H1 (cell line): ENCODE measurements at regions not wholly inside any gene's neighbourhood (a gene's known extent, or its start where the extent isn't known, plus 50 kb on each side); places are given as distances from the start of the nearest gene placed in this dataset.
A peak's percentile ranks its signal among the peaks of the same experiment; 100 is the strongest.

Experiments used
- CTCF ChIA-PET: fragments of 300-600 bp; sonication (Branson Sonifier 250); formaldehyde crosslinking; loops from one replicate; lab custom pipeline; 2021; ENCODE audit not compliant: partially characterized antibody; lab: Charles Lee
- POLR2A ChIA-PET: fragments of 300-600 bp; sonication (Branson Sonifier 250); formaldehyde crosslinking; loops from one replicate; lab custom pipeline; 2021; ENCODE audit warnings: inconsistent platforms; ENCODE audit not compliant: partially characterized antibody; lab: Charles Lee
- DNase-seq, 2 experiments: peaks; one replicate each; pipeline versions ENCODE4 v3.0.0 to v3.0.0-alpha.2; 2010 to 2022; ENCODE audit warnings: low spot score in 2 of 2, low read depth in 1 of 2, mixed read lengths in 1 of 2
- FAIRE-seq: peaks from 2 replicates; lab custom pipeline; 2011; peaks lifted over from hg19 to GRCh38; lab: Jason Lieb, UNC
- H2AFZ ChIP-seq: 2 replicates; pipeline ENCODE4 v1.8.1; 2012; ENCODE audit warnings: low read length, inconsistent platforms
- H2AK5ac ChIP-seq: 2 replicates; pipeline ENCODE4 v1.6.1; 2013; ENCODE audit warnings: low read depth, low read length
- H2BK120ac ChIP-seq: replicated peaks from 2 replicates; pipeline ENCODE3; 2013; ENCODE audit warnings: low read depth, low read length, inconsistent platforms
- H2BK12ac ChIP-seq: 2 replicates; pipeline ENCODE4 v1.6.1; 2013; ENCODE audit warnings: low read depth, low read length
- H2BK15ac ChIP-seq: 2 replicates; pipeline ENCODE4 v1.6.1; 2013; ENCODE audit warnings: low read length
- H2BK20ac ChIP-seq: 2 replicates; pipeline ENCODE4 v1.6.1; 2013; ENCODE audit warnings: low read length
- H2BK5ac ChIP-seq: 2 replicates; pipeline ENCODE4 v1.6.1; 2013; ENCODE audit warnings: low read depth, low read length
- H3K14ac ChIP-seq: 2 replicates; pipeline ENCODE4 v1.6.1; 2013; ENCODE audit warnings: inconsistent platforms; ENCODE audit not compliant: insufficient read length
- H3K18ac ChIP-seq: 2 replicates; pipeline ENCODE4 v1.6.1; 2013; ENCODE audit warnings: low read length; ENCODE audit errors: extremely low read depth
- H3K23ac ChIP-seq: 2 replicates; pipeline ENCODE4 v1.6.1; 2013; ENCODE audit warnings: inconsistent platforms; ENCODE audit not compliant: insufficient read length
- H3K23me2 ChIP-seq: 2 replicates; pipeline ENCODE4 v1.6.1; 2013; ENCODE audit warnings: low read depth, low read length
- H3K27ac ChIP-seq: 2 replicates; pipeline ENCODE4 v1.6.1; 2011; ENCODE audit warnings: low read depth, low read length, inconsistent platforms
- H3K27me3 ChIP-seq, 4 experiments: replicated peaks in 1 of 4; 1 replicate in 1 of 4; 2 replicates in 3 of 4; pipeline versions ENCODE4 v1.6.1 to v1.8.1; 2011 to 2013; ENCODE audit warnings: low read length in 3 of 4, mild to moderate bottlenecking in 3 of 4, inconsistent platforms in 2 of 4, mixed read lengths in 2 of 4, moderate library complexity in 1 of 4; ENCODE audit not compliant: control insufficient read depth in 3 of 4, insufficient read depth in 3 of 4; ENCODE audit errors: extremely low read depth in 1 of 4
- H3K36me3 ChIP-seq, 4 experiments: 2 replicates each; pipeline versions ENCODE4 v1.6.1 to v1.8.1; 2011 to 2013; ENCODE audit warnings: mild to moderate bottlenecking in 4 of 4, low read length in 3 of 4, moderate library complexity in 2 of 4, control low read depth in 1 of 4, inconsistent platforms in 1 of 4; ENCODE audit not compliant: insufficient read depth in 4 of 4, control insufficient read depth in 2 of 4
- H3K4ac ChIP-seq: replicated peaks from 2 replicates; pipeline ENCODE3; 2013; ENCODE audit warnings: low read length, low read depth, mixed read lengths, inconsistent platforms; ENCODE audit not compliant: insufficient read length
- H3K4me1 ChIP-seq, 4 experiments: replicated peaks in 1 of 4; 1 replicate in 1 of 4; 2 replicates in 3 of 4; pipeline versions ENCODE4 v1.6.1 to v1.8.1; 2011 to 2013; ENCODE audit warnings: low read length in 3 of 4, inconsistent platforms in 2 of 4, mixed read lengths in 1 of 4; ENCODE audit not compliant: insufficient read depth in 4 of 4, control insufficient read depth in 3 of 4
- H3K4me2 ChIP-seq, 2 experiments: 2 replicates each; pipeline versions ENCODE4 v1.6.1 to v1.8.1; 2011 to 2013; ENCODE audit warnings: low read depth in 2 of 2, low read length in 2 of 2, control low read depth in 1 of 2, inconsistent platforms in 1 of 2, mild to moderate bottlenecking in 1 of 2; ENCODE audit not compliant: insufficient read depth in 1 of 2
- H3K4me3 ChIP-seq, 4 experiments: fragments of 200-600, 300-600 bp in 1 of 4; sonication (generic), shearing (Covaris generic), sonication (Bioruptor Twin) in 1 of 4; 2 replicates each; pipeline versions ENCODE4 v1.5.1 to v1.8.1; 2011 to 2016; ENCODE audit warnings: low read length in 4 of 4, low read depth in 3 of 4, control low read depth in 2 of 4, inconsistent platforms in 2 of 4, mild to moderate bottlenecking in 2 of 4, mixed read lengths in 1 of 4, moderate library complexity in 1 of 4; ENCODE audit not compliant: insufficient read depth in 2 of 4; ENCODE audit errors: extremely low read depth in 1 of 4
- H3K56ac ChIP-seq: replicated peaks from 2 replicates; pipeline ENCODE3; 2013; ENCODE audit warnings: low read depth, mild to moderate bottlenecking, mixed read lengths, low read length, inconsistent platforms; ENCODE audit not compliant: insufficient read length
- H3K79me1 ChIP-seq: 2 replicates; pipeline ENCODE4 v1.6.1; 2013; ENCODE audit warnings: low read depth, low read length, control low read depth
- H3K79me2 ChIP-seq, 2 experiments: 2 replicates each; pipeline versions ENCODE4 v1.6.1 to v1.8.1; 2012 to 2013; ENCODE audit warnings: low read length in 2 of 2, mild to moderate bottlenecking in 2 of 2, inconsistent platforms in 1 of 2; ENCODE audit not compliant: insufficient read depth in 2 of 2, control insufficient read depth in 1 of 2
- H3K9ac ChIP-seq, 4 experiments: replicated peaks in 1 of 4; 1 replicate in 1 of 4; 2 replicates in 3 of 4; pipeline versions ENCODE4 v1.6.1 to v1.8.1; 2011 to 2013; ENCODE audit warnings: low read depth in 3 of 4, low read length in 3 of 4, control low read depth in 2 of 4, mild to moderate bottlenecking in 2 of 4, moderate library complexity in 2 of 4, inconsistent platforms in 1 of 4; ENCODE audit errors: extremely low read depth in 1 of 4
- H3K9me3 ChIP-seq, 2 experiments: 2 replicates each; pipeline versions ENCODE4 v1.6.1 to v1.8.1; 2012 to 2013; ENCODE audit warnings: mild to moderate bottlenecking in 2 of 2, moderate library complexity in 2 of 2, control low read depth in 1 of 2, inconsistent platforms in 1 of 2, low read depth in 1 of 2, low read length in 1 of 2, mixed read lengths in 1 of 2; ENCODE audit not compliant: insufficient read depth in 2 of 2
- H4K20me1 ChIP-seq, 2 experiments: replicated peaks in 1 of 2; 2 replicates each; pipeline versions ENCODE3 to v1.8.1; 2011 to 2013; ENCODE audit warnings: inconsistent platforms in 2 of 2, low read length in 2 of 2, mild to moderate bottlenecking in 1 of 2; ENCODE audit not compliant: insufficient read depth in 2 of 2, control insufficient read depth in 1 of 2
- H4K5ac ChIP-seq: 2 replicates; pipeline ENCODE4 v1.6.1; 2013; ENCODE audit warnings: low read length, low read depth, mixed read lengths, inconsistent platforms; ENCODE audit not compliant: insufficient read length
- H4K8ac ChIP-seq: 2 replicates; pipeline ENCODE4 v1.8.0; 2013; ENCODE audit warnings: mild to moderate bottlenecking, moderate library complexity, low read length, inconsistent platforms; ENCODE audit not compliant: insufficient read depth; ENCODE audit errors: extremely low read depth
- H4K91ac ChIP-seq: replicated peaks from 2 replicates; pipeline ENCODE3; 2013; ENCODE audit warnings: low read length, mixed read lengths, inconsistent platforms; ENCODE audit not compliant: insufficient read length
- CTCF ChIP-seq, 3 experiments: IDR thresholded peaks; 1 replicate in 2 of 3; 2 replicates in 1 of 3; pipeline versions ENCODE4 v1.5.1 to v1.6.1; 2011; ENCODE audit warnings: low read length in 3 of 3, mild to moderate bottlenecking in 3 of 3, inconsistent platforms in 2 of 3, low read depth in 1 of 3, moderate library complexity in 1 of 3; ENCODE audit not compliant: insufficient read depth in 1 of 3; ENCODE audit errors: control extremely low read depth in 1 of 3
- FOSL1 ChIP-seq: IDR thresholded peaks from 2 replicates; pipeline ENCODE4 v1.6.1; 2011; ENCODE audit warnings: mild to moderate bottlenecking, low read depth, low read length, moderate library complexity; ENCODE audit not compliant: insufficient read depth
- RAD21 ChIP-seq, 2 experiments: IDR thresholded peaks in 1 of 2; conservative IDR thresholded peaks in 1 of 2; 2 replicates each; pipeline ENCODE4 v1.6.1; 2011; ENCODE audit warnings: low read depth in 2 of 2, low read length in 2 of 2, improper control_type of control experiment in 1 of 2, inconsistent platforms in 1 of 2, mild to moderate bottlenecking in 1 of 2, moderate library complexity in 1 of 2
- WGBS, 2 experiments: shearing (Covaris generic) in 1 of 2; methylation state at CpG; one replicate each; pipeline versions ENCODE4 v1.1.6 to v1.1.7; 2013 to 2015; ENCODE audit warnings: low lambda C conversion rate in 2 of 2, mixed read lengths in 2 of 2, inconsistent platforms in 1 of 2, low coverage in 1 of 2, missing lambda C conversion rate in 1 of 2; ENCODE audit not compliant: insufficient replicate concordance in 2 of 2, insufficient coverage in 1 of 2, insufficient read length in 1 of 2; ENCODE audit errors: extremely low coverage in 1 of 2, missing lambda C conversion rate in 1 of 2; 5-methylcytosine and 5-hydroxymethylcytosine counted together

GRCh38 chr20:48404598-48404997 lies 423.2 kb downstream of the PREX1 start:
- no peak overlapping the region for H2BK12ac ChIP-seq
- WGBS, 2 experiments = 89% methylated on average over 5 of the region's 5 CpGs; no CpG with 5 or more reads in 1 of the 2 experiments
- H4K20me1 ChIP-seq = no peaks in the 10 kb centered on the region
- no peak overlapping the region for H2BK5ac ChIP-seq
- peaks cover 2 to 9% (median 6%) of the 10 kb centered on the region in 4 experiments; a peak in 5 of 7 replicates for H3K4me1 ChIP-seq
- no peaks in the 10 kb centered on the region for H3K79me2 ChIP-seq
- no peaks in the 10 kb centered on the region for H3K9me3 ChIP-seq
- H3K36me3 ChIP-seq = no peaks in the 10 kb centered on the region
- no peak overlapping the region for H4K5ac ChIP-seq
- H4K91ac ChIP-seq = no peak overlapping the region
- no peaks in the 10 kb centered on the region for H3K79me1 ChIP-seq
- H2BK120ac ChIP-seq = no peak overlapping the region
- no peak overlapping the region for H3K14ac ChIP-seq
- H2BK15ac ChIP-seq = no peak overlapping the region
- H2AK5ac ChIP-seq = no peak overlapping the region
- FAIRE-seq (no peak), DNase-seq (no peak)
- no peaks in the 10 kb centered on the region for H3K23me2 ChIP-seq
- no peak overlapping the region for H2BK20ac ChIP-seq
- H3K4me3 ChIP-seq = no peak overlapping the region
- no peak overlapping the region for H3K23ac ChIP-seq
- no peak overlapping the region for H3K4ac ChIP-seq
- H4K8ac ChIP-seq = no peak overlapping the region
- H3K4me2 ChIP-seq = no peak overlapping the region
- H3K18ac ChIP-seq = no peak overlapping the region
- H3K9ac ChIP-seq = no peak overlapping the region
- ChIA-PET POLR2A (interaction anchor here (2.1 kb wide), 1 partner anchor 50 kb away, joined by 4 read pairs; no protein-coding TSS in a partner anchor), CTCF (interaction anchor here (0.6 to 3.3 kb wide), 11 partner anchors 8 to 472 kb away, joined by 3 to 24 read pairs (median 5); no protein-coding TSS in a partner anchor)
- peak; percentile 5 to 26; a peak in 2 of 4 replicates for TF ChIP-seq RAD21 (IDR thresholded peaks at IDR 0.05 in 1 of 2, conservative IDR thresholded peaks at IDR 0.05 in 1 of 2; ENCODE audit: low read depth in 2 of 2, low read length in 2 of 2)
- no peak for TF ChIP-seq FOSL1
- peak in 2 of 3 experiments; percentile 32 to 37; a peak in 2 of 4 replicates for TF ChIP-seq CTCF (IDR thresholded peaks at IDR 0.05; ENCODE audit: control extremely low read depth in 1 of 3, insufficient read depth in 1 of 3, low read depth in 1 of 3, low read length in 3 of 3)
- H3K56ac ChIP-seq = no peak overlapping the region
- no peak overlapping the region for H2AFZ ChIP-seq
- H3K27me3 ChIP-seq = no peaks in the 10 kb centered on the region; a peak in 1 of 7 replicates
- H3K27ac ChIP-seq = no peak overlapping the region
